AG09319 (cell line): ENCODE measurements at regions not wholly inside any gene's neighbourhood (a gene's known extent, or its start where the extent isn't known, plus 50 kb on each side); places are given as distances from the start of the nearest gene placed in this dataset.
"Not testable (repeated sequence)": the region's sequence is repeated elsewhere in the genome, so short reads cannot be mapped to it uniquely, and the experiment has no call there.

Experiments used
- DNase-seq: peaks from one replicate; pipeline ENCODE4 v3.0.0-alpha.2; 2010; ENCODE audit warnings: low read depth; ENCODE audit errors: extremely low read depth
- CTCF ChIP-seq: IDR thresholded peaks from 2 replicates; pipeline ENCODE4 v1.5.1; 2011; ENCODE audit warnings: low read depth, mild to moderate bottlenecking, inconsistent platforms, low read length, moderate library complexity

- DNase-seq = peak; percentile 54
- no peak for TF ChIP-seq CTCF
These were observed 169.6 kb downstream of the KCNS3 start for GRCh38 chr2:18047896-18048657.

- DNase-seq = no peak
- TF ChIP-seq CTCF = no peak
These were observed 168.7 kb downstream of the KCNS3 start for GRCh38 chr2:18047213-18047611.

- no peak for TF ChIP-seq CTCF
- DNase-seq = no peak
These were observed 168.2 kb downstream of the KCNS3 start for GRCh38 chr2:18046558-18047212.

- DNase-seq = no peak
- no peak for TF ChIP-seq CTCF
These were observed 167.6 kb downstream of the KCNS3 start for GRCh38 chr2:18046017-18046416.

GRCh38 chr2:18045230-18045629, 166.8 kb downstream of the KCNS3 start:
- no peak for TF ChIP-seq CTCF
- DNase-seq = no peak

GRCh38 chr2:18017381-18017780, 138.9 kb downstream of the KCNS3 start:
- not testable (repeated sequence) for DNase-seq

GRCh38 chr2:18009891-18010290, 131.4 kb downstream of the KCNS3 start:
- DNase-seq = no peak
- TF ChIP-seq CTCF = no peak
